ENCODE measurements at regions not wholly inside any gene's neighbourhood (a gene's known extent, or its start where the extent isn't known, plus 50 kb on each side); places are given as distances from the start of the nearest gene placed in this dataset.

GRCh38 chr6:21455071-21455470 is 138.5 kb upstream of the SOX4 start:
- TF ChIP-seq CTCF (IDR thresholded peaks at IDR 0.05) (no peak), POLR2A (IDR thresholded peaks at IDR 0.05) (no peak)
